HUES48 (cell line): ENCODE measurements at regions not wholly inside any gene's neighbourhood (a gene's known extent, or its start where the extent isn't known, plus 50 kb on each side); places are given as distances from the start of the nearest gene placed in this dataset.

Experiments
- H3K27ac ChIP-seq: one replicate; pipeline ENCODE4 v1.7.0; 2013; ENCODE audit warnings: low read depth, low read length, inconsistent platforms
- H3K27me3 ChIP-seq: 2 replicates; pipeline ENCODE4 v1.6.1; 2013; ENCODE audit warnings: mild to moderate bottlenecking, low read length; ENCODE audit not compliant: control insufficient read depth, insufficient read depth
- H3K36me3 ChIP-seq: 2 replicates; pipeline ENCODE4 v1.6.1; 2013; ENCODE audit warnings: low read length; ENCODE audit not compliant: control insufficient read depth, insufficient read depth
- H3K4me1 ChIP-seq: 2 replicates; pipeline ENCODE4 v1.6.1; 2013; ENCODE audit warnings: mild to moderate bottlenecking, low read length; ENCODE audit not compliant: control insufficient read depth, insufficient read depth
- H3K4me3 ChIP-seq: 2 replicates; pipeline ENCODE4 v1.5.1; 2013; ENCODE audit warnings: mild to moderate bottlenecking, low read depth, low read length
- H3K9ac ChIP-seq: 2 replicates; pipeline ENCODE4 v1.6.1; 2013; ENCODE audit warnings: mild to moderate bottlenecking, low read depth, low read length, moderate library complexity
- H3K9me3 ChIP-seq: 2 replicates; pipeline ENCODE4 v1.6.1; 2013; ENCODE audit warnings: low read length; ENCODE audit not compliant: control insufficient read depth, insufficient read depth

DNA sequence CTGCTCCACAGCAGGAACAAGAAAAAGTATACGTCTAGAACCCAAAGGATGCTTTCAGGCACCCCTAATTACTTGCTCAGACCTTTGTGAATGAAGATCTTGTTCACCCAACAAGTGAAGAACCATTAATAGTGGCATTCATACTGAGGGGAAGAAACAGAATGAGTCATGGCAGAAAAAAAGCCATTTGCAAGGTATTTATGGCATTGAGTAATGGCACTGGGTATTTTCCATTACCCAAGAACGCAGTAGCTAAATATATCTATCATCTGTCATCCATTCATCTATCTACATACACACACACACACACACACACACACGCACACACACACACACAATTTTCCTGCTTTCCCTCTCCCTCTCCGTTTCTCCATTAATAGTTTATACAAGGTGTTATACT lies 56.4 kb upstream of the XIRP2 start:
- H3K27ac ChIP-seq = no peak overlapping the region
- no peaks in the 10 kb centered on the region for H3K4me1 ChIP-seq
- no peaks in the 10 kb centered on the region for H3K36me3 ChIP-seq
- H3K9me3 ChIP-seq = no peaks in the 10 kb centered on the region
- no peak overlapping the region for H3K9ac ChIP-seq
- no peaks in the 10 kb centered on the region for H3K27me3 ChIP-seq
- H3K4me3 ChIP-seq = no peak overlapping the region

DNA sequence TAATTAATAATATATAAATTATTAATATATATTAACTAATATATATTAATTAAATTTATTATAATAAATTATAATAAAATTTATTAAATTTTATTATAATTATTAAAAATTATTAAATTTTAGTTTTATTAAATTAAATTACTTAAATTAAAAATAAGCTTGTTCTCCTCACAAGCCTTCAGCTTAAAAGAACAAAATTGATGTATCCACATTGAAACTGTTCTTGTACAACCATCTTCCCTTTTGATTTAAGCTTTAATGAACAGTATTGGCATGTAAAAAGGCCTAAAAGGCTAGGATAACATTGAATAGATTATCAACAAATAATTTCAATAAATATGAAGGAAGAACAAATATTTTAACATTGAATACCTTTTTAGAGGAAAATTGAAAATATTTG lies 62.4 kb upstream of the XIRP2 start:
- no peaks in the 10 kb centered on the region for H3K9me3 ChIP-seq
- H3K9ac ChIP-seq = no peak overlapping the region
- H3K27me3 ChIP-seq = no peaks in the 10 kb centered on the region
- no peaks in the 10 kb centered on the region for H3K4me1 ChIP-seq
- H3K4me3 ChIP-seq = no peak overlapping the region
- H3K27ac ChIP-seq = no peak overlapping the region
- no peaks in the 10 kb centered on the region for H3K36me3 ChIP-seq

DNA sequence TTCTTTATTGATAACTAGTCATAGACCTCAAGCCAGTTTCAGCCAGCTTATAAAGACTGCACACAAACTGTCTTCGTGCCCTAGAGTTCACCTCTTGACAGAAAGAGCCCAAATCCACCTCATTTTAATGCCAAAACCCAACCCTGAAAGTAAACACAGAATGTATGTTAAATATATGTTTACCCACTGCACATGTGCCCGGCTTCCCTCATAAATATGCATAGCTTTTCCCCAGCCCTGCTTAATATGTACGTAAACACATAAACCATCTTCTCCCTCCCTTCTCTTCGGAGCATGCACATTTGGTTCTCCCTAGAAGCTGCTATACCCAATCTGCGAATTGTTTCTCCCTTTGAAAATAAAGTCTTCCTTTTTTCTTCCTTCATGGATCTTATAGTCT lies 73.9 kb upstream of the XIRP2 start:
- Histone ChIP-seq H3K9me3 (no peaks in the 10 kb centered on the region), H3K4me3 (no peak overlapping the region), H3K36me3 (no peaks in the 10 kb centered on the region), H3K27ac (no peak overlapping the region), H3K9ac (no peak overlapping the region), H3K27me3 (no peaks in the 10 kb centered on the region), H3K4me1 (no peaks in the 10 kb centered on the region)

DNA sequence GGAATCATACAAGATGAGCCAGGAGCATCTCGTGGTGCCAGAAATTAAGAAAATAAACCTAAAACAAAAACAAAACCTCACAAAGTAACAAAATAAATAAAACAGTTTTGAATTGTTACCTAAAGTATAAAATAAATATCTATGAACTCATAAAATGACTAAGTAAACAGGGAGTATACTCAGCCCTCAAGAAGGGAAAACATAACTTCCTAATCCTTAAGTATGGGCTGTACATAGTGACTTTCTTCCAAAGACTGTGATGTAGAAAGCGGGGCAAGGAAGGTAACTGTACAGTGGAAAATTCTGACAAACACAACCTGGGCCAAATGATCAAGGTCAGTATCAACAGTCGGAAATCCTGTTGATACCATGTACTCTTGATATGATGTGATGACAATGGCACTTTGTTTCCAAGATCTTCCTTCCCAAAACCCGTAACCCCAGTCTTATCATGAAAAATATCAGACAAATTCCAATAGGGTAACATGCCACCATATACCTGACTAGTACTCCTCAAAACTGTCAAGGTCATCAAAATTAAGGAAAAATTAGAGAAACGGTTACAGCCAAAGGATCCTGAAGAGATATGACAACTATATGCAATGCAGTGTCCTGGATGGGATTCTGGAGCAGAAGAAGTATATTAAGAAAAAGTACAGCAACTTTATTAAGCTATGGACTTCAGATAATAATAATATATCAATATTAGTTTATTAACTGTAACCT lies 76.0 kb upstream of the XIRP2 start:
- Histone ChIP-seq H3K4me3 (no peak overlapping the region), H3K27me3 (no peaks in the 10 kb centered on the region), H3K36me3 (no peaks in the 10 kb centered on the region), H3K9ac (no peak overlapping the region), H3K27ac (no peak overlapping the region), H3K9me3 (no peaks in the 10 kb centered on the region), H3K4me1 (no peaks in the 10 kb centered on the region)

DNA sequence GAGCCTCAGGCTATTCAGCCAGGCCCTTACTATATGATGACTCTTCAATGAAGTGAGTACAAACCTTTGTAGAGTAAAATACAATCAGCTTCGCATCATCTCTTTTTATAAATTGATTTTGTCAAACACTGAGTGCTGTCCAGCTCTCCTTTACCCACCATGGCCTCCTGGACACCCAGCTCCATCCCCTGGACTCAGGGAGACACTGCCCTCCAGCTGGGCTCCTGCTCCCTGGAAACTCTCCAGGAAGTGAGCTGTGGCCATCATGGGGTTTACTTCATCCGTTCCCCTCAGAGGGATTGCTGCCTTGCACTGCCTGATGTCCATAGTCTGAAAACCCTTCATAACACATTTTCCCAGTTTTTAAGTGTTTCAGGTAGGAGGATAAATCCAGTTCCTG lies 82.5 kb upstream of the XIRP2 start:
- Histone ChIP-seq H3K36me3 (no peaks in the 10 kb centered on the region), H3K9me3 (0 out of 2 replicates have a peak, but pooled peaks cover 5% of the 10 kb centered on the region), H3K27ac (no peak overlapping the region), H3K4me1 (0 out of 2 replicates have a peak, but pooled peaks cover 3% of the 10 kb centered on the region), H3K4me3 (no peak overlapping the region), H3K9ac (no peak overlapping the region), H3K27me3 (no peaks in the 10 kb centered on the region)

DNA sequence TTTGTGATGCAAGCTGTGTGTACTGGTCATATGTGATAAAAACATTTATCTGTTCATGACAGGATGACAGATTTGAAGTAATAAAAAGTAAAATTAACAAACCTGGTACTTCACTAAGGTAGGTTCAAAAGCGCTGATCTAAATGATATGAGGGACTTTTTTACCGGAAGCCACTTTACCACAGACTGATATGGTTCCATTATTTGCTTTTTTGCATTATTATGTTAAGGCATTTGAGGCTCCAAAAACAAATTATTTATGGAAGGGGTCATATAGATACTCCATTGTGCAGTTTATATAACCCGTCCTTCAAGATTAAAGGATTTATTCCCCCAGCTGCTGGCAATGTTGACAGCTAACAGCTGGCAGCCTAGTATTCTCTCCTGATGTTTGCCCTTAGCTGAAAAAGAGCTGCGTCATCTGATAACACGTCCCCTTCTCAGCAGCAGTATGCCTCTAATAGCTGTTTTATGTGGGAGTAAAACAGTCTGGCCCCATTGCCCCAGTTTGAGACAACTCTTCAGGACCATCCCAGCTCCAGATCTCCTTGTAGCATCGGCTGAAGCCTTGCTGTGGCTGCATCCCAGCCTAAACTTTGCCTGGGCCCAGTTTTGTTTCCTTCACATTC lies 84.8 kb upstream of the XIRP2 start:
- Histone ChIP-seq H3K27ac (no peak overlapping the region), H3K9ac (no peak overlapping the region)

DNA sequence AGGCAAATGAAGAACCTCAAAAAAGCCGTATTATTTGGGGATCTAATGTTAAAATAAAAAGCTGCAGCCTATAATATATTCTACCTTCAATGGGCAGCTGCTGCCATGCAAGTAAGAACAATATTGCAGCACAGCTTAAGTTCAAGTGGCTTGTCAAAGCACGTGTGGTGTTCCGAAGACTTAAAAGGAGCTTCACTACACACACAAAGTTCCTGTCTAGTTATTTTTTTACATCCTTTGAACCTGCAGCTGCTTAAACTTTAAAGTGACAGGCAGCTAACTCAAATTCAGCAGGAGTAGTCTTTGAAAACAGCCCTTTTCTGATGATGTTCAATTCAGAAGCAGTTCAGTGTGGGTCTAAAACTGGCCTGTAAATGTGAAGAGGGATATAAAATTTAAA lies 85.8 kb upstream of the XIRP2 start:
- Histone ChIP-seq H3K36me3 (no peaks in the 10 kb centered on the region), H3K4me3 (no peak overlapping the region), H3K9ac (no peak overlapping the region), H3K9me3 (0 out of 2 replicates have a peak, but pooled peaks cover 5% of the 10 kb centered on the region), H3K27ac (no peak overlapping the region), H3K4me1 (0 out of 2 replicates have a peak, but pooled peaks cover 3% of the 10 kb centered on the region), H3K27me3 (no peaks in the 10 kb centered on the region)

More for the DNA sequence above, 84.8 kb upstream of the XIRP2 start:
- 0 out of 2 replicates have a peak, but pooled peaks cover 3% of the 10 kb centered on the region for H3K4me1 ChIP-seq
- H3K36me3 ChIP-seq = no peaks in the 10 kb centered on the region
- H3K9me3 ChIP-seq = 0 out of 2 replicates have a peak, but pooled peaks cover 5% of the 10 kb centered on the region
- no peak overlapping the region for H3K4me3 ChIP-seq
- no peaks in the 10 kb centered on the region for H3K27me3 ChIP-seq

DNA sequence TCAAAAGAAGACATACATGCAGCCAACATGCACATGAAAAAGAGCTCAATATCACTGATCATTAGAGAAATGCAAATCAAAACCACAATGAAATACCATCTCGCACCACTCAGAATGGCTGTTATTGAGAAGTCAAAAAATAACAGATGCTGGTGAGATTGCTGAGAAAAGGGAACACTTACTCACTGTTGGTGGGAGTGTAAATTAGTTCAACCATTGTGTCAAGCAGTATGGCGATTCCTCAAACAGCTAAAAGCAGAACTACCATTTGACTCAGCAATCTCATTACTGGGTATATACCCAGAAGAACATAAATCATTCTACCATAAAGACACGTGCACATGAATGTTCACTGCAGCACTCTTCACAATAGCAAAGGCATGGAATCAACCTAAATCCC lies 95.5 kb upstream of the XIRP2 start:
- Histone ChIP-seq H3K9ac (no peak overlapping the region), H3K27me3 (no peaks in the 10 kb centered on the region), H3K4me3 (no peak overlapping the region), H3K9me3 (peaks cover 4% of the 10 kb centered on the region; the same call in 1 of the 2 replicates), H3K36me3 (no peaks in the 10 kb centered on the region), H3K27ac (no peak overlapping the region), H3K4me1 (no peaks in the 10 kb centered on the region)

DNA sequence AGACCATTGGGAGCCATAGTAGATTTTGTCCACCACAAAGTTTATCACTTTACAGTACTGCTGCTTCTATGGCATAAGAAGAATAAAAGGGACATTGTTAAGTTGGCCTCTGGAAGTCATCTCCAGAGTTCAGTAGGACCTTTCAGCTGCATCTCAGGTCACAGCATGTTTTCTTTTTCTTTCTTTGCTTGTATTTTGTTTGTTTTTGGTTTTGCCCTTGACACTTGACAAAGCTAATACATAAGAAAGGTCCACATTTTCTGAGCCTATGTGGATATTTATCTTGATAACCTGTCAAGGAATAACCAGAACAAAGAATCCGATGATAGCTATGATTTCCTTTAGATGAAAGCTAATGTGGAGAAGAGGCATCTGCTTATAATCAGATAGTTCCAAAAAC lies 101.6 kb upstream of the XIRP2 start:
- Histone ChIP-seq H3K27me3 (no peaks in the 10 kb centered on the region), H3K27ac (no peak overlapping the region), H3K36me3 (no peaks in the 10 kb centered on the region), H3K9ac (no peak overlapping the region), H3K9me3 (no peaks in the 10 kb centered on the region), H3K4me1 (peaks cover 24% of the 10 kb centered on the region; the same call in 1 of the 2 replicates), H3K4me3 (no peak overlapping the region)

DNA sequence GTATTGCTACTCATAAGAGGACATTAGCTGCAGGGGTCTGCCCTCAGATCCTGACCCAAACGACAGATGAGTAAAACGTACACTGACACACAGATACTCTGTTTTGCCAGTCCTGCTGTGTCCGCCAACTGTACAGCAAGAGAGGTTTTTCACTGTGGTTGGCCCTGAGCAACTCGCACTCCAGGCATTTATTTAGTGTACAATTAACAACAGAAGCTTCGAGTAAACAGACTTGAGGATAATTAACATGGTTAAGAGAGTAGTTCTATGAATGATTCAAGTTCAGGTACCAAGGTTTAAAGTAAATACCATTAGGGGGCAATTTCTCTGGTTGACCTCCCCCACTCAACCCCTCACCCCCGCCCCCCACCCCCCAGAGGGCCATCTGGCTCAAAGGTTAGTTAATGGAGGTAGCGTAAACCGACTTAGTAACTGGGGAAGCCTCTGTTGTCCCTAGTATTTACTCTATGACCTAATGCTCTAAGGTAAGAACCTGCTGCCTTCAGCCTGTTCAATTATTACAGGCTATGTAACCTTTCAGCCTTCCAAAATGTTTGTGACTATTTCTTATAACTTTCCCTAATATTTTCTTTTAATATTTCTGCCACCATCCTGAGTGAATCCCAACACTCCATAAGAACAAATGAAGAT lies 103.9 kb upstream of the XIRP2 start:
- no peaks in the 10 kb centered on the region for H3K27me3 ChIP-seq
- H3K27ac ChIP-seq = peak overlapping the region; percentile 67
- no peak overlapping the region for H3K9ac ChIP-seq
- peaks cover 24% of the 10 kb centered on the region; the same call in 1 of the 2 replicates for H3K4me1 ChIP-seq
- no peaks in the 10 kb centered on the region for H3K9me3 ChIP-seq
- no peaks in the 10 kb centered on the region for H3K36me3 ChIP-seq
- no peak overlapping the region for H3K4me3 ChIP-seq

DNA sequence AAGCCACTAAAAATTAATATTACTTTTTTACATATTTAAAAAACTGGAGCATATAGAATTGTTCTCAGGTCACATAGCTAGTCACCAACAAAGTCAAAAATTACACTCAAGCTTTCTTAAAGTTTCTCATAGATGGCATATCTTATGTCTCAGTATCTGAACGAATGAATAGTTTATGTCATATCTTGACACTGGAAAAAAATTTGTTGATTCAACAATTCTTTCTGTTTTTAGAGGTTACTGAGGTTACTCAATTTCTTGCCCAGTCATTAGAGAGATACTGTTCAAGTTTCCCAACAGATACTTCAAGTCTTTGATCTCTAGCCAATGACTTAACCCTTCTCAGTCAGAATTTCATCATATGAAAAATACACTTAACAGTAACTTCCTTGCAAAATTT lies 113.1 kb upstream of the XIRP2 start:
- Histone ChIP-seq H3K4me3 (no peak overlapping the region), H3K4me1 (peaks cover 49% of the 10 kb centered on the region), H3K9me3 (no peaks in the 10 kb centered on the region), H3K27ac (no peak overlapping the region), H3K9ac (no peak overlapping the region), H3K27me3 (no peaks in the 10 kb centered on the region), H3K36me3 (no peaks in the 10 kb centered on the region)
